K562 (cell line): ENCODE measurements at regions not wholly inside any gene's neighbourhood (a gene's known extent, or its start where the extent isn't known, plus 50 kb on each side); places are given as distances from the start of the nearest gene placed in this dataset.
A peak's percentile ranks its signal among the peaks of the same experiment; 100 is the strongest.

Source experiments
- ATAC-seq: fragments of 200-7000 bp; cut with Tn5 transposase; 3 replicates; pipeline ENCODE4 v1.9.1; 2020; ENCODE audit warnings: moderate library complexity
- BruUV-seq: library from RNA; stranded (reverse); fragments of 400-500 nt; replicated peaks from 2 replicates; lab custom pipeline; 2021; lab: Mats Ljungman, UMichigan
- CTCF ChIA-PET: fragments of 300-600 bp; formaldehyde crosslinking; extraction: SDS; loops from one replicate; lab custom pipeline; 2021; ENCODE audit warnings: low intra/inter-chr PET ratio; lab: Yijun Ruan, JAX
- POLR2A ChIA-PET: fragments of 300-600, 350-650 bp; sonication (Branson Sonifier 250); formaldehyde crosslinking; extraction: SDS; loops from one replicate; lab custom pipeline; 2021; ENCODE audit warnings: antibody characterized with exemption, inconsistent platforms; lab: Yijun Ruan, JAX
- DNase-seq, 4 experiments: peaks; one replicate each; pipeline versions ENCODE4 v3.0.0 to v3.0.0-alpha.2; 2011 to 2018; ENCODE audit warnings: low spot score in 3 of 4, mixed read lengths in 3 of 4; ENCODE audit errors: extremely low read depth in 1 of 4
- FAIRE-seq: peaks from 2 replicates; lab custom pipeline; 2011; peaks lifted over from hg19 to GRCh38; lab: Jason Lieb, UNC
- H2AFZ ChIP-seq: 2 replicates; pipeline ENCODE4 v1.6.0; 2011; ENCODE audit warnings: low read depth, low read length, control low read depth, inconsistent platforms
- H3K27ac ChIP-seq: fragments of 200-600 bp; 3 replicates; pipeline ENCODE4 v1.8.0; 2011; ENCODE audit warnings: low read depth, mild to moderate bottlenecking, control low read depth, inconsistent platforms, low read length, moderate library complexity, mixed read lengths; ENCODE audit errors: extremely low read depth
- H3K27me3 ChIP-seq, 2 experiments: fragments of 300-600 bp in 1 of 2; 2 replicates in 1 of 2; 3 replicates in 1 of 2; pipeline versions ENCODE4 v1.6.0 to v1.8.0; 2011; ENCODE audit warnings: inconsistent platforms in 2 of 2, low read length in 2 of 2, mild to moderate bottlenecking in 1 of 2, mixed read lengths in 1 of 2, moderate library complexity in 1 of 2; ENCODE audit not compliant: control insufficient read depth in 2 of 2, insufficient read depth in 2 of 2
- H3K36me3 ChIP-seq: fragments of 300-600 bp; 3 replicates; pipeline ENCODE4 v1.8.0; 2011; ENCODE audit warnings: mild to moderate bottlenecking, low read length, inconsistent platforms; ENCODE audit not compliant: control insufficient read depth, insufficient read depth
- H3K4me1 ChIP-seq, 2 experiments: fragments of 200-600 bp in 1 of 2; replicated peaks in 1 of 2; 2 replicates in 1 of 2; 3 replicates in 1 of 2; pipeline versions ENCODE4 v1.5.1 to v1.8.0; 2011; ENCODE audit warnings: inconsistent platforms in 2 of 2, low read length in 2 of 2, mild to moderate bottlenecking in 1 of 2, mixed read lengths in 1 of 2, moderate library complexity in 1 of 2; ENCODE audit not compliant: control insufficient read depth in 2 of 2, insufficient read depth in 2 of 2
- H3K4me2 ChIP-seq: 2 replicates; pipeline ENCODE4 v1.6.1; 2011; ENCODE audit warnings: low read length, control low read depth, inconsistent platforms, mixed read lengths; ENCODE audit not compliant: insufficient read depth
- H3K4me3 ChIP-seq: fragments of 200-600 bp; sonication (generic), shearing (Covaris generic); 2 replicates; pipeline ENCODE4 v1.5.1; 2016; ENCODE audit warnings: control low read depth, inconsistent platforms
- H3K79me2 ChIP-seq: fragments of 200-600 bp; 3 replicates; pipeline ENCODE4 v1.8.0; 2011; ENCODE audit warnings: low read length, inconsistent platforms; ENCODE audit not compliant: control insufficient read depth, insufficient read depth
- H3K9ac ChIP-seq, 2 experiments: 2 replicates each; pipeline versions ENCODE4 v1.6.0 to v1.6.1; 2011; ENCODE audit warnings: low read depth in 2 of 2, low read length in 2 of 2, control low read depth in 1 of 2, inconsistent platforms in 1 of 2, mild to moderate bottlenecking in 1 of 2, mixed read lengths in 1 of 2; ENCODE audit not compliant: insufficient read depth in 1 of 2
- H3K9me1 ChIP-seq: one replicate; pipeline ENCODE4 v1.6.0; 2011; ENCODE audit warnings: inconsistent platforms, mild to moderate bottlenecking, low read length, moderate library complexity; ENCODE audit not compliant: control insufficient read depth, insufficient read depth
- H3K9me3 ChIP-seq: replicated peaks from 2 replicates; pipeline ENCODE4 v1.5.1; 2011; ENCODE audit warnings: low read depth, low read length, inconsistent platforms; ENCODE audit not compliant: control insufficient read depth, insufficient read depth
- H4K20me1 ChIP-seq: replicated peaks from 2 replicates; pipeline ENCODE4 v1.6.1; 2011; ENCODE audit warnings: low read length, inconsistent platforms, mixed read lengths; ENCODE audit not compliant: control insufficient read depth, insufficient read depth
- E2F3 ChIP-seq: fragments of 250-450 bp; sonication (Bioruptor Pico); IDR thresholded peaks from 2 replicates; pipeline ENCODE4 v1.4.0; 2020; ENCODE audit warnings: mild to moderate bottlenecking
- ESRRA ChIP-seq: fragments of 450-650 bp; IDR thresholded peaks from 2 replicates; pipeline ENCODE4 v1.6.1; 2014; ENCODE audit warnings: low read depth, mild to moderate bottlenecking, moderate library complexity, borderline replicate concordance
- HSF4 ChIP-seq: fragments of 250-450 bp; sonication (Bioruptor Pico); IDR thresholded peaks from 2 replicates; pipeline ENCODE4 v2.1.2; 2022; ENCODE audit warnings: mild to moderate bottlenecking, moderate library complexity, borderline replicate concordance
- KDM1A ChIP-seq, 2 experiments: fragments of 450-650 bp; IDR thresholded peaks; 2 replicates each; pipeline ENCODE4 v1.6.1; 2016; ENCODE audit warnings: mild to moderate bottlenecking in 2 of 2
- POLR3G ChIP-seq: IDR thresholded peaks from 2 replicates; pipeline ENCODE4 v1.6.1; 2011; ENCODE audit not compliant: insufficient read length, insufficient replicate concordance; ENCODE audit errors: extremely low read depth
- RBFOX2 ChIP-seq: fragments of 200-400 bp; formaldehyde crosslinking; IDR thresholded peaks from 2 replicates; pipeline ENCODE4 v1.6.1; 2017; ENCODE audit warnings: low read depth, mild to moderate bottlenecking, low read length, moderate library complexity
- RBM15 ChIP-seq: fragments of 200-400 bp; formaldehyde crosslinking; IDR thresholded peaks from 2 replicates; pipeline ENCODE4 v1.6.1; 2018; ENCODE audit warnings: mild to moderate bottlenecking, low read length, moderate library complexity; ENCODE audit not compliant: insufficient read depth
- SMARCC2 ChIP-seq: fragments of 450-650 bp; IDR thresholded peaks from 2 replicates; pipeline ENCODE4 v1.6.1; 2017; ENCODE audit warnings: antibody characterized with exemption, moderate library complexity, mild to moderate bottlenecking, low read depth
- TRIM28 ChIP-seq: fragments of 450-650 bp; IDR thresholded peaks from 2 replicates; pipeline ENCODE4 v1.6.1; 2017
- ZNF41 ChIP-seq: fragments of 250-450 bp; sonication (Bioruptor Pico); conservative IDR thresholded peaks from 2 replicates; pipeline ENCODE4 v1.4.0; 2020; ENCODE audit warnings: mild to moderate bottlenecking
- ZNF583 ChIP-seq: fragments of 250-450 bp; sonication (Bioruptor Pico); IDR thresholded peaks from 2 replicates; pipeline ENCODE4 v1.4.0; 2020
- ZNF707 ChIP-seq: fragments of 250-450 bp; sonication (Bioruptor Pico); conservative IDR thresholded peaks from 2 replicates; pipeline ENCODE4 v1.8.0; 2022; ENCODE audit warnings: inconsistent platforms, mild to moderate bottlenecking, moderate library complexity
- ZNF766 ChIP-seq: fragments of 200-800 bp; sonication (Bioruptor generic); conservative IDR thresholded peaks from 2 replicates; pipeline ENCODE4 v1.6.1; 2016; ENCODE audit warnings: missing genetic modification characterization, missing compliant biosample characterization
- WGBS: fragments of 100-300 bp; shearing (Covaris generic); methylation state at CpG from one replicate; pipeline ENCODE4 v1.1.6; 2016; ENCODE audit warnings: low coverage, mixed read lengths; ENCODE audit not compliant: insufficient coverage; ENCODE audit errors: missing lambda C conversion rate; 5-methylcytosine and 5-hydroxymethylcytosine counted together
- in situ Hi-C: fragments of 300-500 bp; cut with MboI; formaldehyde crosslinking; loops from 4 replicates; pipeline ENCODE4 v1.15.0; 2018; ENCODE audit warnings: inconsistent platforms, mixed read lengths
- intact Hi-C: fragments of 100-400 bp; cut with micrococcal nuclease; formaldehyde crosslinking; loops from 2 replicates; pipeline ENCODE4 v1.14.2; 2022
- TF ChIP-seq, protein P1 (sequence below): sonication (generic); formaldehyde crosslinking; IDR thresholded peaks from 2 replicates; pipeline ENCODE4 v1.8.0; 2023; ENCODE audit warnings: mild to moderate bottlenecking, missing genetic modification reagents
- TF ChIP-seq, protein P2 (sequence below): fragments of 250-450 bp; sonication (Bioruptor Pico); IDR thresholded peaks from 2 replicates; pipeline ENCODE4 v1.5.0; 2021; ENCODE audit warnings: mild to moderate bottlenecking, borderline replicate concordance
- TF ChIP-seq, protein P3 (sequence below), 2 experiments: IDR thresholded peaks in 1 of 2; conservative IDR thresholded peaks in 1 of 2; 2 replicates each; pipeline ENCODE4 v1.6.1; 2016; ENCODE audit warnings: low read depth in 2 of 2, mild to moderate bottlenecking in 1 of 2, missing compliant biosample characterization in 1 of 2, missing genetic modification characterization in 1 of 2, moderate library complexity in 1 of 2

DNA sequence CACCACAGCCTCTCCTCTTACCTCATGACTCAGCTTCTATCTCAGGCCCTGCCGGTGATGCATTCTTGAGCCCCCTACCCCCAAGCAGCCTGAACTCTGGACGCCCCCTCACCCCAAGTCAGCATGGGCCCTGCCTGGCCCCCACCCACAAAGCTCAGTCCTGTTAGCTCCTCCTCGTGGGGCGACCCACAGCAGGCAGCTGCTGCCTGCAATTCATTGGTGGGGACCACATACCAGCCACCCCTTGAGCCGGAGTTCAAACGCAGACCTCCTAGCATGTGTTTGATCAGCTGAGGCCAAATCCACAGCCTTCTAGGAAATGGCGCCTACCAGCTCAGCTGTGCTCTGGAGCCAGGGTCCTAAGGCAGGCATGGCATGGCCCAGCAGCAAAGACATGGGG is 111.8 kb downstream of the EFNB1 start:
- Histone ChIP-seq H3K9me1 (no peaks in the 10 kb centered on the region), H3K9ac (no peak overlapping the region), H3K27me3 (no peaks in the 10 kb centered on the region), H3K4me2 (no peak overlapping the region), H3K9me3 (no peaks in the 10 kb centered on the region), H3K4me3 (no peak overlapping the region), H2AFZ (no peak overlapping the region), H3K36me3 (no peaks in the 10 kb centered on the region), H3K79me2 (no peaks in the 10 kb centered on the region), H4K20me1 (no peaks in the 10 kb centered on the region), H3K27ac (no peak overlapping the region), H3K4me1 (no peaks in the 10 kb centered on the region)
- FAIRE-seq = no peak
- 3% methylated on average over 4 of the region's 7 CpGs for whole genome bisulfite sequencing
- no TSS peak for BruUV-seq
- POLR2A ChIA-PET = no interaction called here
- intact Hi-C loops (no loop called here), in situ Hi-C loops (no loop called here)
- TF ChIP-seq, protein P1, sequence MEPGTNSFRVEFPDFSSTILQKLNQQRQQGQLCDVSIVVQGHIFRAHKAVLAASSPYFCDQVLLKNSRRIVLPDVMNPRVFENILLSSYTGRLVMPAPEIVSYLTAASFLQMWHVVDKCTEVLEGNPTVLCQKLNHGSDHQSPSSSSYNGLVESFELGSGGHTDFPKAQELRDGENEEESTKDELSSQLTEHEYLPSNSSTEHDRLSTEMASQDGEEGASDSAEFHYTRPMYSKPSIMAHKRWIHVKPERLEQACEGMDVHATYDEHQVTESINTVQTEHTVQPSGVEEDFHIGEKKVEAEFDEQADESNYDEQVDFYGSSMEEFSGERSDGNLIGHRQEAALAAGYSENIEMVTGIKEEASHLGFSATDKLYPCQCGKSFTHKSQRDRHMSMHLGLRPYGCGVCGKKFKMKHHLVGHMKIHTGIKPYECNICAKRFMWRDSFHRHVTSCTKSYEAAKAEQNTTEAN = no peak
- TF ChIP-seq ZNF707 (CRISPR knock-in tag) (no peak), KDM1A (IDR thresholded peaks at IDR 0.05) (no peak), POLR3G (no peak), ZNF41 (CRISPR knock-in tag) (no peak), RBFOX2 (no peak), E2F3 (CRISPR knock-in tag) (no peak), ZNF766 (CRISPR knock-in tag) (no peak), SMARCC2 (no peak), HSF4 (CRISPR knock-in tag) (no peak), TRIM28 (no peak), ZNF583 (CRISPR knock-in tag) (no peak), ESRRA (no peak), RBM15 (no peak)
- TF ChIP-seq, protein P2, sequence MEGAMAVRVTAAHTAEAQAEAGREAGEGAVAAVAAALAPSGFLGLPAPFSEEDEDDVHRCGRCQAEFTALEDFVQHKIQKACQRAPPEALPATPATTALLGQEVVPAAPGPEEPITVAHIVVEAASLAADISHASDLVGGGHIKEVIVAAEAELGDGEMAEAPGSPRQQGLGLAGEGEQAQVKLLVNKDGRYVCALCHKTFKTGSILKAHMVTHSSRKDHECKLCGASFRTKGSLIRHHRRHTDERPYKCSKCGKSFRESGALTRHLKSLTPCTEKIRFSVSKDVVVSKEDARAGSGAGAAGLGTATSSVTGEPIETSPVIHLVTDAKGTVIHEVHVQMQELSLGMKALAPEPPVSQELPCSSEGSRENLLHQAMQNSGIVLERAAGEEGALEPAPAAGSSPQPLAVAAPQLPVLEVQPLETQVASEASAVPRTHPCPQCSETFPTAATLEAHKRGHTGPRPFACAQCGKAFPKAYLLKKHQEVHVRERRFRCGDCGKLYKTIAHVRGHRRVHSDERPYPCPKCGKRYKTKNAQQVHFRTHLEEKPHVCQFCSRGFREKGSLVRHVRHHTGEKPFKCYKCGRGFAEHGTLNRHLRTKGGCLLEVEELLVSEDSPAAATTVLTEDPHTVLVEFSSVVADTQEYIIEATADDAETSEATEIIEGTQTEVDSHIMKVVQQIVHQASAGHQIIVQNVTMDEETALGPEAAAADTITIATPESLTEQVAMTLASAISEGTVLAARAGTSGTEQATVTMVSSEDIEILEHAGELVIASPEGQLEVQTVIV (CRISPR knock-in tag) = no peak
- TF ChIP-seq, protein P3, sequence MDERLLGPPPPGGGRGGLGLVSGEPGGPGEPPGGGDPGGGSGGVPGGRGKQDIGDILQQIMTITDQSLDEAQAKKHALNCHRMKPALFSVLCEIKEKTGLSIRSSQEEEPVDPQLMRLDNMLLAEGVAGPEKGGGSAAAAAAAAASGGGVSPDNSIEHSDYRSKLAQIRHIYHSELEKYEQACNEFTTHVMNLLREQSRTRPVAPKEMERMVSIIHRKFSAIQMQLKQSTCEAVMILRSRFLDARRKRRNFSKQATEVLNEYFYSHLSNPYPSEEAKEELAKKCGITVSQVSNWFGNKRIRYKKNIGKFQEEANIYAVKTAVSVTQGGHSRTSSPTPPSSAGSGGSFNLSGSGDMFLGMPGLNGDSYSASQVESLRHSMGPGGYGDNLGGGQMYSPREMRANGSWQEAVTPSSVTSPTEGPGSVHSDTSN (CRISPR knock-in tag; IDR thresholded peaks at IDR 0.05; ENCODE audit: low read depth) = no peak
- TF ChIP-seq, protein P3 (tag; conservative IDR thresholded peaks at IDR 0.05; ENCODE audit: low read depth) = no peak
- ATAC-seq = no peak
- peak in 1 of 4 experiments; percentile 1 for DNase-seq
- CTCF ChIA-PET = no interaction called here
